ENCODE measurements at regions not wholly inside any gene's neighbourhood (a gene's known extent, or its start where the extent isn't known, plus 50 kb on each side); places are given as distances from the start of the nearest gene placed in this dataset.

- no peak for TF ChIP-seq CTCF (IDR thresholded peaks at IDR 0.05; ENCODE audit: low read depth, low read length, missing input control)
- no peak for TF ChIP-seq RXRA (IDR thresholded peaks at IDR 0.05)
- TF ChIP-seq REST (IDR thresholded peaks at IDR 0.05) = no peak
Observed at GRCh38 chr2:223365158-223365679, 236.9 kb downstream of the SCG2 start.

Measured in liver (tissue), 3 donors.